DND-41 (cell line): ENCODE measurements at regions not wholly inside any gene's neighbourhood (a gene's known extent, or its start where the extent isn't known, plus 50 kb on each side); places are given as distances from the start of the nearest gene placed in this dataset.

Experiments used
- ATAC-seq: fragments of 200-7000 bp; cut with Tn5 transposase; 3 replicates; pipeline ENCODE4 v1.9.1; 2021; ENCODE audit warnings: low read depth; ENCODE audit not compliant: insufficient read depth
- DNase-seq: peaks from one replicate; pipeline ENCODE4 v3.0.0-alpha.2; 2020
- H2AFZ ChIP-seq: 2 replicates; pipeline ENCODE4 v1.6.0; 2012; ENCODE audit warnings: low read depth, low read length
- H3K27ac ChIP-seq: 2 replicates; pipeline ENCODE4 v1.5.1; 2012; ENCODE audit warnings: low read length, inconsistent platforms
- H3K27me3 ChIP-seq: fragments of 200-600 bp; sonication (generic); 2 replicates; pipeline ENCODE4 v1.6.0; 2012; ENCODE audit warnings: low read length, mild to moderate bottlenecking, inconsistent platforms; ENCODE audit not compliant: insufficient read depth, poor library complexity
- H3K36me3 ChIP-seq: 2 replicates; pipeline ENCODE4 v1.5.1; 2012; ENCODE audit warnings: low read length, inconsistent platforms; ENCODE audit not compliant: insufficient read depth
- H3K4me1 ChIP-seq: 2 replicates; pipeline ENCODE4 v1.5.1; 2012; ENCODE audit warnings: mild to moderate bottlenecking, low read length; ENCODE audit not compliant: insufficient read depth
- H3K4me2 ChIP-seq: 2 replicates; pipeline ENCODE4 v1.6.0; 2012; ENCODE audit warnings: mild to moderate bottlenecking, moderate library complexity, low read length, inconsistent platforms; ENCODE audit not compliant: insufficient read depth
- H3K4me3 ChIP-seq, 2 experiments: fragments of 200-600 bp in 1 of 2; shearing (Covaris generic) in 1 of 2; 2 replicates each; pipeline ENCODE4 v1.5.1; 2012 to 2016; ENCODE audit warnings: inconsistent platforms in 2 of 2, low read length in 2 of 2, mild to moderate bottlenecking in 2 of 2, low read depth in 1 of 2, moderate library complexity in 1 of 2
- H3K79me2 ChIP-seq: 2 replicates; pipeline ENCODE4 v1.6.0; 2012; ENCODE audit warnings: low read length, inconsistent platforms; ENCODE audit not compliant: insufficient read depth
- H3K9ac ChIP-seq: 2 replicates; pipeline ENCODE4 v1.6.0; 2012; ENCODE audit warnings: low read depth, mild to moderate bottlenecking, inconsistent platforms, low read length, moderate library complexity
- H3K9me3 ChIP-seq: 2 replicates; pipeline ENCODE4 v1.5.1; 2012; ENCODE audit warnings: low read length, moderate library complexity, mild to moderate bottlenecking, inconsistent platforms; ENCODE audit not compliant: insufficient read depth, severe bottlenecking
- H4K20me1 ChIP-seq: 2 replicates; pipeline ENCODE4 v1.6.0; 2012; ENCODE audit warnings: low read length; ENCODE audit not compliant: insufficient read depth
- EZH2 ChIP-seq: IDR thresholded peaks from 3 replicates; pipeline ENCODE4 v1.6.1; 2012; ENCODE audit warnings: borderline replicate concordance, low read depth, mild to moderate bottlenecking, moderate library complexity, low read length, inconsistent platforms; ENCODE audit not compliant: severe bottlenecking
- TF ChIP-seq, protein P1 (sequence below): IDR thresholded peaks from 2 replicates; pipeline ENCODE4 v1.5.1; 2012; ENCODE audit warnings: borderline replicate concordance, low read length, moderate library complexity, mild to moderate bottlenecking; ENCODE audit not compliant: poor library complexity, severe bottlenecking; ENCODE audit errors: extremely low read depth

DNA sequence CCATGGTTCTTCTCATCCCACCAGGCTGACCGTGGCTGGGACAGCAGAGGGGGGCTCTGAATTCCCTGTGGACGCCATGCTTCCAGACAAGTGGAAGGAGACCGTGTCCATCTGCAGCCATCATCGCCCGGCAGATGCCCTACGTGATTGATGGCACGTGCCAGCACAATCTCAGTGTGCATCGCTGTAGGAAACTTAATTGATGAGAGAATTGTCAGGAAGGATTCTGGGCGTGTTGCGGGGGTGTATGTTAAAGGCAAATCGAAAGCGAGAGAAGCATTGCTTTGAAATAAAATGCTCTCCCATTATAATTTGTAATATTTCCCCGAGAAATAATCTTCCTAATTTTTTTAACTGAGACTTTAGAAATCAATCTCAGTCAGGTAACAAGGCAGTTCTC lies 185.5 kb upstream of the CDH4 start:
- no peak for DNase-seq
- ATAC-seq: no peak
- no peak overlapping the region for H3K4me2 ChIP-seq
- no peaks in the 10 kb centered on the region for H4K20me1 ChIP-seq
- TF ChIP-seq EZH2: no peak
- TF ChIP-seq, protein P1, sequence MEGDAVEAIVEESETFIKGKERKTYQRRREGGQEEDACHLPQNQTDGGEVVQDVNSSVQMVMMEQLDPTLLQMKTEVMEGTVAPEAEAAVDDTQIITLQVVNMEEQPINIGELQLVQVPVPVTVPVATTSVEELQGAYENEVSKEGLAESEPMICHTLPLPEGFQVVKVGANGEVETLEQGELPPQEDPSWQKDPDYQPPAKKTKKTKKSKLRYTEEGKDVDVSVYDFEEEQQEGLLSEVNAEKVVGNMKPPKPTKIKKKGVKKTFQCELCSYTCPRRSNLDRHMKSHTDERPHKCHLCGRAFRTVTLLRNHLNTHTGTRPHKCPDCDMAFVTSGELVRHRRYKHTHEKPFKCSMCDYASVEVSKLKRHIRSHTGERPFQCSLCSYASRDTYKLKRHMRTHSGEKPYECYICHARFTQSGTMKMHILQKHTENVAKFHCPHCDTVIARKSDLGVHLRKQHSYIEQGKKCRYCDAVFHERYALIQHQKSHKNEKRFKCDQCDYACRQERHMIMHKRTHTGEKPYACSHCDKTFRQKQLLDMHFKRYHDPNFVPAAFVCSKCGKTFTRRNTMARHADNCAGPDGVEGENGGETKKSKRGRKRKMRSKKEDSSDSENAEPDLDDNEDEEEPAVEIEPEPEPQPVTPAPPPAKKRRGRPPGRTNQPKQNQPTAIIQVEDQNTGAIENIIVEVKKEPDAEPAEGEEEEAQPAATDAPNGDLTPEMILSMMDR: no peak
- no peak overlapping the region for H3K27ac ChIP-seq
- H3K4me1 ChIP-seq: no peaks in the 10 kb centered on the region
- H2AFZ ChIP-seq: no peak overlapping the region
- no peaks in the 10 kb centered on the region for H3K9me3 ChIP-seq
- H3K79me2 ChIP-seq: no peaks in the 10 kb centered on the region
- H3K4me3 ChIP-seq: no peak overlapping the region
- peaks cover 4% of the 10 kb centered on the region for H3K27me3 ChIP-seq
- H3K9ac ChIP-seq: no peak overlapping the region
- H3K36me3 ChIP-seq: no peaks in the 10 kb centered on the region

DNA sequence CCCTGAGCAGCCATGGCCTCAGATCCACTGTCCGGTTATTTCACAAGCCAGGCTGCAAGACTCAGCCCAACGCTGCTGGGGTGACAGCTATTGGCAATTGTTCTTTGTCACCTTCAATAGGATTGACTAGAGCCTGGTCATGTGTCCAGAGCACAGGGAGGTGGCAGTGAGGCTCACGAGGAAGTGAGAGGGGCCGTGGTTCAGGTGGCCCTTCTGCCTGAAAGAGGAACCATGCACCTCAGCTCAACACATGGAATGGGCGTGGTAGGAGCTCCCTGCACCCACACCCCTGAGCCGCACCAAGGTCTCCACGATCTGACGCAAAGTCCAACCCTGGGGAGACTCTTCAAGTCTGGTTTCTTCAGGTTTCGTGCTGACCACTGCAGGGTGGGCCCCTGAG lies 184.8 kb upstream of the CDH4 start:
- H3K36me3 ChIP-seq: no peaks in the 10 kb centered on the region
- no peaks in the 10 kb centered on the region for H4K20me1 ChIP-seq
- no peak for ATAC-seq

DNA sequence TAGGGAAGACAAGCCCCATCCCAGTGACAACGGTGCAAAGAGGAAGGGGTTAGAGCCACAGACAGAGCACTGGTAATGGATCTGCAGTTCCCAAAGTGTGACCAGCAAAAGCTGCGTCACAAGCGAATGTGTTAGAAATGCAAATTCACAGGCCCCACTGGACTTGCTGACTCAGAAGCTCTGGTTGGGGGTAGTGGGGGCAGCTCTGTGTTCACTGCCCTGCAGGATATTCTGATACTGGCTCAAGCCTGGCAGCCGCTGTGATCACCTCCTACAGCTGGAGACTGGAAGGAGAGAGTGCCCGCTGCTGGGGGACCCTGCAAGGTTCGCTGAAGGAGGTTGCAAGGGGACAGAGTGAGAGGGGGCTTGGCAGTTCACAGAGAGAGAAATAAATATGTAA lies 179.7 kb upstream of the CDH4 start:
- ATAC-seq (no peak), DNase-seq (no peak)
- Histone ChIP-seq H3K4me2 (no peak overlapping the region), H3K27ac (no peak overlapping the region), H3K27me3 (no peaks in the 10 kb centered on the region), H3K4me3 (no peak overlapping the region), H3K79me2 (no peaks in the 10 kb centered on the region), H2AFZ (no peak overlapping the region), H3K4me1 (no peaks in the 10 kb centered on the region), H3K9ac (no peak overlapping the region), H4K20me1 (0 out of 2 replicates have a peak, but pooled peaks cover 2% of the 10 kb centered on the region), H3K36me3 (no peaks in the 10 kb centered on the region), H3K9me3 (no peaks in the 10 kb centered on the region)
- TF ChIP-seq, protein P1: no peak
- TF ChIP-seq EZH2: no peak

More for the DNA sequence above, 184.8 kb upstream of the CDH4 start:
- Histone ChIP-seq H3K79me2 (no peaks in the 10 kb centered on the region), H3K4me1 (no peaks in the 10 kb centered on the region), H3K4me3 (no peak overlapping the region), H3K9me3 (no peaks in the 10 kb centered on the region), H3K27ac (no peak overlapping the region), H3K27me3 (peaks cover 4% of the 10 kb centered on the region), H3K9ac (no peak overlapping the region), H2AFZ (no peak overlapping the region), H3K4me2 (no peak overlapping the region)
- no peak for TF ChIP-seq EZH2
- TF ChIP-seq, protein P1: no peak
- no peak for DNase-seq

DNA sequence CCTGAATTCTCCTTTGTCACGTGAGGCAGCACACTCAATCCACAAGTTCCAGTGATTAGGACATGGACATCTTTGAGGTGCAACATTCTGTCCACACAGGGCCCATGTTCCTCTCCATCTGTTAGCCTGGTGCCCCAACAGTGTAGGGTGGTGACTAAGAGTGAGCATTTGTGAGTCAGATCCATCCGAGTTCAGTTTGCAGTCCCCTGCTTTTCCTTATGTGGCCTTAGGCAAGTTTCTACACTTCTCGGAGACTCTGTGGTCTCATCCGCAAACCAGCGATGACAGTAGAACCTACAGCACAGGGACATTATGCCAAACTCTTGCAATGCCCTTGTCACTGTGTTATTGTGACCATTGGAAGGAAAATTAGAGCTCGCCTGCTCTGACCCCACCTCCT lies 178.7 kb upstream of the CDH4 start:
- no peak for ATAC-seq
- Histone ChIP-seq H3K9me3 (no peaks in the 10 kb centered on the region), H3K27me3 (no peaks in the 10 kb centered on the region), H2AFZ (no peak overlapping the region), H3K79me2 (no peaks in the 10 kb centered on the region), H3K4me2 (no peak overlapping the region), H4K20me1 (0 out of 2 replicates have a peak, but pooled peaks cover 2% of the 10 kb centered on the region), H3K27ac (no peak overlapping the region), H3K36me3 (no peaks in the 10 kb centered on the region), H3K4me1 (no peaks in the 10 kb centered on the region), H3K4me3 (no peak overlapping the region), H3K9ac (no peak overlapping the region)
- TF ChIP-seq, protein P1: no peak
- TF ChIP-seq EZH2: no peak
- no peak for DNase-seq
